IMR-90 (cell line): ENCODE measurements at regions not wholly inside any gene's neighbourhood (a gene's known extent, or its start where the extent isn't known, plus 50 kb on each side); places are given as distances from the start of the nearest gene placed in this dataset.
"Not testable (repeated sequence)": the region's sequence is repeated elsewhere in the genome, so short reads cannot be mapped to it uniquely, and the experiment has no call there.

Experiments
- ATAC-seq: fragments of 200-7000 bp; cut with Tn5 transposase; 2 replicates; pipeline ENCODE4 v1.9.1; 2020; ENCODE audit warnings: low read depth, mild to moderate bottlenecking, moderate library complexity
- BruUV-seq: library from RNA; stranded (reverse); fragments of 400-500 nt; replicated peaks from 2 replicates; lab custom pipeline; 2021; lab: Mats Ljungman, UMichigan
- CTCF ChIA-PET: fragments of 300-600 bp; formaldehyde crosslinking; extraction: SDS; loops from one replicate; lab custom pipeline; 2021; ENCODE audit warnings: antibody characterized with exemption; lab: Yijun Ruan, JAX
- POLR2A ChIA-PET: fragments of 300-600 bp; sonication (Branson Sonifier 250); formaldehyde crosslinking; loops from one replicate; lab custom pipeline; 2022; ENCODE audit warnings: antibody characterized with exemption; ENCODE audit not compliant: unreplicated experiment; lab: Charles Lee
- DNase-seq: peaks from one replicate; pipeline ENCODE4 v3.0.0; 2013
- H2AFZ ChIP-seq: replicated peaks from 2 replicates; pipeline ENCODE3; 2013; ENCODE audit warnings: low read length, mild to moderate bottlenecking; ENCODE audit not compliant: poor library complexity
- H2AK5ac ChIP-seq: 2 replicates; pipeline ENCODE4 v1.6.1; 2013; ENCODE audit warnings: low read depth, low read length, inconsistent platforms
- H2AK9ac ChIP-seq: replicated peaks from 2 replicates; pipeline ENCODE3; 2013; ENCODE audit warnings: mild to moderate bottlenecking, low read depth, low read length, moderate library complexity; ENCODE audit not compliant: poor library complexity
- H2BK120ac ChIP-seq: 2 replicates; pipeline ENCODE4 v1.6.1; 2013; ENCODE audit warnings: low read depth, low read length, inconsistent platforms
- H2BK15ac ChIP-seq: 3 replicates; pipeline ENCODE4 v1.6.1; 2013; ENCODE audit warnings: low read depth, low read length, inconsistent platforms
- H2BK20ac ChIP-seq: 2 replicates; pipeline ENCODE4 v1.6.1; 2013; ENCODE audit warnings: low read depth, mild to moderate bottlenecking, inconsistent platforms, low read length, moderate library complexity
- H2BK5ac ChIP-seq: 2 replicates; pipeline ENCODE4 v1.6.1; 2013; ENCODE audit warnings: mild to moderate bottlenecking, low read depth, low read length, inconsistent platforms; ENCODE audit not compliant: poor library complexity, severe bottlenecking
- H3K14ac ChIP-seq: replicated peaks from 2 replicates; pipeline ENCODE4 v1.6.1; 2013; ENCODE audit warnings: low read depth, low read length, inconsistent platforms
- H3K18ac ChIP-seq: 2 replicates; pipeline ENCODE4 v1.6.1; 2013; ENCODE audit warnings: low read depth, low read length, control low read depth
- H3K23ac ChIP-seq: 2 replicates; pipeline ENCODE4 v1.6.1; 2013; ENCODE audit warnings: low read depth, low read length, inconsistent platforms
- H3K27ac ChIP-seq: 2 replicates; pipeline ENCODE4 v1.5.1; 2013; ENCODE audit warnings: mild to moderate bottlenecking, control low read depth, low read length; ENCODE audit not compliant: insufficient read depth
- H3K27me3 ChIP-seq: 2 replicates; pipeline ENCODE4 v1.6.1; 2013; ENCODE audit warnings: low read length; ENCODE audit not compliant: control insufficient read depth, insufficient read depth
- H3K36me3 ChIP-seq: 2 replicates; pipeline ENCODE4 v1.6.1; 2013; ENCODE audit warnings: low read length, mixed read lengths; ENCODE audit not compliant: control insufficient read depth, insufficient read depth
- H3K4ac ChIP-seq: 2 replicates; pipeline ENCODE4 v1.6.1; 2013; ENCODE audit warnings: low read depth, low read length, inconsistent platforms
- H3K4me1 ChIP-seq: 2 replicates; pipeline ENCODE4 v1.6.1; 2013; ENCODE audit warnings: low read length, mixed read lengths; ENCODE audit not compliant: control insufficient read depth, insufficient read depth
- H3K4me2 ChIP-seq: 2 replicates; pipeline ENCODE4 v1.6.1; 2013; ENCODE audit warnings: low read depth, mild to moderate bottlenecking, control low read depth, low read length, moderate library complexity
- H3K4me3 ChIP-seq: 2 replicates; pipeline ENCODE4 v1.5.1; 2013; ENCODE audit warnings: low read depth, mild to moderate bottlenecking, control low read depth, low read length, moderate library complexity; ENCODE audit not compliant: insufficient read depth
- H3K56ac ChIP-seq: 2 replicates; pipeline ENCODE4 v1.6.1; 2013; ENCODE audit warnings: low read length, inconsistent platforms; ENCODE audit not compliant: insufficient read depth; ENCODE audit errors: extremely low read depth
- H3K79me1 ChIP-seq, 2 experiments: 2 replicates each; pipeline ENCODE4 v1.6.1; 2013; ENCODE audit warnings: low read length in 2 of 2, inconsistent platforms in 1 of 2, low read depth in 1 of 2
- H3K9ac ChIP-seq: 2 replicates; pipeline ENCODE4 v1.6.1; 2013; ENCODE audit warnings: low read depth, low read length, control low read depth
- H3K9me1 ChIP-seq: 2 replicates; pipeline ENCODE4 v1.6.1; 2013; ENCODE audit warnings: low read length, inconsistent platforms; ENCODE audit not compliant: insufficient read depth
- H3K9me3 ChIP-seq: 2 replicates; pipeline ENCODE4 v1.6.1; 2013; ENCODE audit warnings: low read length; ENCODE audit not compliant: control insufficient read depth, insufficient read depth
- H4K20me1 ChIP-seq: 2 replicates; pipeline ENCODE4 v1.6.1; 2013; ENCODE audit warnings: low read length, inconsistent platforms; ENCODE audit not compliant: insufficient read depth
- H4K5ac ChIP-seq: 2 replicates; pipeline ENCODE4 v1.6.1; 2013; ENCODE audit warnings: mild to moderate bottlenecking, low read depth, low read length, control low read depth
- H4K8ac ChIP-seq, 2 experiments: 2 replicates each; pipeline ENCODE4 v1.6.1; 2013; ENCODE audit warnings: low read depth in 2 of 2, low read length in 2 of 2, control low read depth in 1 of 2, inconsistent platforms in 1 of 2
- H4K91ac ChIP-seq: 2 replicates; pipeline ENCODE4 v1.6.1; 2013; ENCODE audit warnings: low read depth, low read length, inconsistent platforms; ENCODE audit not compliant: insufficient read depth
- WGBS, 2 experiments: methylation state at CpG; one replicate each; pipeline versions ENCODE4 v1.1.5 to v1.1.7; 2013; ENCODE audit warnings: missing lambda C conversion rate in 2 of 2; ENCODE audit not compliant: insufficient read length in 1 of 2; ENCODE audit errors: extremely low coverage in 2 of 2; 5-methylcytosine and 5-hydroxymethylcytosine counted together
- dilution Hi-C: fragments of 300-500 bp; cut with HindIII; formaldehyde crosslinking; loops from one replicate; pipeline ENCODE4 v1.14.3; 2018; ENCODE audit warnings: low sequenced_read_pairs; ENCODE audit not compliant: unreplicated experiment
- in situ Hi-C: fragments of 300-500 bp; cut with MboI; formaldehyde crosslinking; loops from 3 replicates; pipeline ENCODE4 v1.14.3; 2019; ENCODE audit warnings: low sequenced_read_pairs, inconsistent platforms, mixed read lengths
- intact Hi-C: fragments of 100-400 bp; cut with micrococcal nuclease; formaldehyde crosslinking; loops from 2 replicates; pipeline ENCODE4 v1.10.0; 2022

- H4K8ac ChIP-seq, in situ Hi-C loops, POLR2A ChIA-PET, H4K5ac ChIP-seq, H2AFZ ChIP-seq, DNase-seq, H3K9me1 ChIP-seq, dilution Hi-C loops, H2BK120ac ChIP-seq, H3K23ac ChIP-seq, ATAC-seq, H3K4ac ChIP-seq, H3K9ac ChIP-seq, H2BK15ac ChIP-seq, H3K27me3 ChIP-seq, H3K9me3 ChIP-seq, H2AK5ac ChIP-seq, H3K4me2 ChIP-seq, H3K27ac ChIP-seq, H4K91ac ChIP-seq, BruUV-seq, H3K4me3 ChIP-seq, H3K56ac ChIP-seq, H3K79me1 ChIP-seq, H3K36me3 ChIP-seq, H2BK20ac ChIP-seq, H2AK9ac ChIP-seq, H2BK5ac ChIP-seq, H3K4me1 ChIP-seq, H3K14ac ChIP-seq, H3K18ac ChIP-seq, H4K20me1 ChIP-seq, intact Hi-C loops: not testable (repeated sequence)
- no CpG with 5 or more reads among the region's 2 CpGs for WGBS, 2 experiments
- CTCF ChIA-PET: interaction anchor here (0.6 kb wide), 1 partner anchor 585 kb away, joined by 3 read pairs; no protein-coding TSS in a partner anchor
These were observed 202.7 kb downstream of the ALDH8A1 start for GRCh38 chr6:134747197-134747596.
